Stomach (tissue), 8 donors: ENCODE measurements at regions not wholly inside any gene's neighbourhood (a gene's known extent, or its start where the extent isn't known, plus 50 kb on each side); places are given as distances from the start of the nearest gene placed in this dataset.

Source experiments
- DNase-seq, 2 donors: peaks; one replicate each; pipeline versions ENCODE4 v3.0.0 to v3.0.0-alpha.2; 2013 to 2019
- H3K27ac ChIP-seq, 5 donors: fragments of 200-600 bp in 4 of 5; sonication (generic) in 4 of 5; one replicate each; pipeline ENCODE4 v1.5.1; 2013 to 2019; ENCODE audit warnings: mild to moderate bottlenecking in 1 of 5, moderate library complexity in 1 of 5
- H3K27me3 ChIP-seq, 3 donors: fragments of 200-600 bp; sonication (generic); one replicate each; pipeline ENCODE4 v1.5.1; 2017 to 2019; ENCODE audit warnings: mixed run types in 1 of 3
- H3K36me3 ChIP-seq, 4 donors: fragments of 200-600 bp; sonication (generic); 1 replicate in 3 of 4; 2 replicates in 1 of 4; pipeline ENCODE4 v1.5.1; 2016 to 2019
- H3K4me1 ChIP-seq, 4 donors: fragments of 200-600 bp; sonication (generic); one replicate each; pipeline ENCODE4 v1.5.1; 2016 to 2019
- H3K4me3 ChIP-seq, 4 donors: fragments of 200-600 bp; sonication (generic) in 3 of 4; one replicate each; pipeline ENCODE4 v1.5.1; 2016 to 2019; ENCODE audit warnings: mild to moderate bottlenecking in 1 of 4
- H3K9me3 ChIP-seq, 4 donors: fragments of 200-600 bp; sonication (generic); one replicate each; pipeline ENCODE4 v1.5.1; 2016 to 2019
- EP300 ChIP-seq: sonication (generic); formaldehyde crosslinking; IDR thresholded peaks from one replicate; pipeline ENCODE4 v1.6.1; 2017; ENCODE audit warnings: antibody characterized with exemption
- POLR2A ChIP-seq, 4 donors: fragments of 450-650 bp; IDR thresholded peaks; one replicate each; pipeline ENCODE4 v1.6.1; 2016; ENCODE audit warnings: antibody characterized with exemption in 4 of 4, control low read depth in 2 of 4, mild to moderate bottlenecking in 1 of 4, moderate library complexity in 1 of 4
- POLR2AphosphoS5 ChIP-seq, 3 donors: sonication (generic); formaldehyde crosslinking; IDR thresholded peaks; one replicate each; pipeline ENCODE4 v1.6.1; 2016; ENCODE audit warnings: antibody characterized with exemption in 3 of 3
- WGBS, 5 donors: extraction: QIAGEN DNeasy Blood & Tissue Kit in 3 of 5; methylation state at CpG; one replicate each; pipeline versions ENCODE4 v1.1.5 to v1.1.7; 2013 to 2018; 5-methylcytosine and 5-hydroxymethylcytosine counted together
- intact Hi-C: fragments of 100-400 bp; cut with DNase I; formaldehyde crosslinking; loops from one replicate; pipeline ENCODE4 v1.15.1; 2023; ENCODE audit warnings: low total_unique reads
- TF ChIP-seq, protein P1 (sequence below), 7 experiments: fragments of 450-650 bp in 4 of 7; fragments of 200-600 bp in 3 of 7; sonication (generic) in 3 of 7; IDR thresholded peaks; one replicate each; pipeline ENCODE4 v1.5.1; 2016 to 2019; ENCODE audit warnings: antibody characterized with exemption in 7 of 7, control low read depth in 2 of 7, mild to moderate bottlenecking in 1 of 7
- donor health status: healthy with polysubstance abuse.
- donor health status: Bipolar disorder and iron deficiency.
- donor health status: healthy.

GRCh38 chr7:17719998-17720397 lies 220.3 kb downstream of the SNX13 start:
- no peaks in the 10 kb centered on the region for H3K9me3 ChIP-seq
- intact Hi-C loops: no loop called here
- TF ChIP-seq POLR2AphosphoS5 (IDR thresholded peaks at IDR 0.05) (no peak), POLR2A (IDR thresholded peaks at IDR 0.05) (no peak), EP300 (no peak)
- TF ChIP-seq, protein P1, sequence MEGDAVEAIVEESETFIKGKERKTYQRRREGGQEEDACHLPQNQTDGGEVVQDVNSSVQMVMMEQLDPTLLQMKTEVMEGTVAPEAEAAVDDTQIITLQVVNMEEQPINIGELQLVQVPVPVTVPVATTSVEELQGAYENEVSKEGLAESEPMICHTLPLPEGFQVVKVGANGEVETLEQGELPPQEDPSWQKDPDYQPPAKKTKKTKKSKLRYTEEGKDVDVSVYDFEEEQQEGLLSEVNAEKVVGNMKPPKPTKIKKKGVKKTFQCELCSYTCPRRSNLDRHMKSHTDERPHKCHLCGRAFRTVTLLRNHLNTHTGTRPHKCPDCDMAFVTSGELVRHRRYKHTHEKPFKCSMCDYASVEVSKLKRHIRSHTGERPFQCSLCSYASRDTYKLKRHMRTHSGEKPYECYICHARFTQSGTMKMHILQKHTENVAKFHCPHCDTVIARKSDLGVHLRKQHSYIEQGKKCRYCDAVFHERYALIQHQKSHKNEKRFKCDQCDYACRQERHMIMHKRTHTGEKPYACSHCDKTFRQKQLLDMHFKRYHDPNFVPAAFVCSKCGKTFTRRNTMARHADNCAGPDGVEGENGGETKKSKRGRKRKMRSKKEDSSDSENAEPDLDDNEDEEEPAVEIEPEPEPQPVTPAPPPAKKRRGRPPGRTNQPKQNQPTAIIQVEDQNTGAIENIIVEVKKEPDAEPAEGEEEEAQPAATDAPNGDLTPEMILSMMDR (IDR thresholded peaks at IDR 0.05): no peak
- no peaks in the 10 kb centered on the region for H3K36me3 ChIP-seq
- H3K4me3 ChIP-seq: no peak overlapping the region
- 86 to 94% (median 88%) methylated on average over 5 of the region's 5 CpGs for WGBS, 5 donors
- no peaks in the 10 kb centered on the region for H3K4me1 ChIP-seq
- H3K27ac ChIP-seq: no peak overlapping the region
- DNase-seq: no peak
- no peaks in the 10 kb centered on the region for H3K27me3 ChIP-seq

- Histone ChIP-seq H3K9me3 (no peaks in the 10 kb centered on the region), H3K27ac (no peak overlapping the region), H3K4me1 (no peaks in the 10 kb centered on the region), H3K4me3 (no peak overlapping the region), H3K36me3 (no peaks in the 10 kb centered on the region), H3K27me3 (no peaks in the 10 kb centered on the region)
- DNase-seq: no peak
- TF ChIP-seq EP300: no peak
- TF ChIP-seq POLR2AphosphoS5 (IDR thresholded peaks at IDR 0.05): no peak
- TF ChIP-seq, protein P1 (IDR thresholded peaks at IDR 0.05): no peak
- no peak for TF ChIP-seq POLR2A (IDR thresholded peaks at IDR 0.05)
- intact Hi-C loops: no loop called here
Observed at GRCh38 chr7:17721736-17722285, 218.5 kb downstream of the SNX13 start.

DNA sequence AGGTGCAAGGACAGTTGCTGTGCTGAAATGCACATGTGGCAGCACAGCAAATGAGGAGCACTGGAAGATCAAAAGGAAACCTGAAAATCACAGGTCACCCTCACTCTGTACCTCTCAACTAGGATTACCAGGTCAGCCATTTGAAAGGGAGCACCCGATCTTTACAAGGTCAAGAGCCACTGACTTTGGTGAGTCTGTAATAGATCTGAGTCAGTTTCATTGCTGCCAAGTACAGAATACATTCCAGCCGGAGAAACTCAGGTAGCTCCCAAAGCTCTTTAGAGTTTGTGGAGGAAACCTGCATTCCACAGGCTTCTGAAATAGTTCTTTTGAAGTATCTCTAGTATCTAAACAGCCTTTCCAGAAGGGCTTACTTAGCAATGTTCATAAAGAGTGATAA lies 217.5 kb downstream of the SNX13 start:
- no peak overlapping the region for H3K27ac ChIP-seq
- no peaks in the 10 kb centered on the region for H3K9me3 ChIP-seq
- intact Hi-C loops: no loop called here
- H3K4me1 ChIP-seq: no peaks in the 10 kb centered on the region
- 58 to 79% (median 69%) methylated on average over 2 of the region's 2 CpGs for WGBS, 5 donors
- H3K4me3 ChIP-seq: no peak overlapping the region
- no peaks in the 10 kb centered on the region for H3K27me3 ChIP-seq
- TF ChIP-seq POLR2A (IDR thresholded peaks at IDR 0.05) (no peak), EP300 (no peak), POLR2AphosphoS5 (IDR thresholded peaks at IDR 0.05) (no peak)
- TF ChIP-seq, protein P1 (IDR thresholded peaks at IDR 0.05): no peak
- DNase-seq: no peak
- no peaks in the 10 kb centered on the region for H3K36me3 ChIP-seq

GRCh38 chr7:17725821-17726220 lies 214.5 kb downstream of the SNX13 start:
- Histone ChIP-seq H3K4me1 (no peaks in the 10 kb centered on the region), H3K27ac (no peak overlapping the region), H3K9me3 (no peaks in the 10 kb centered on the region), H3K36me3 (no peaks in the 10 kb centered on the region), H3K4me3 (no peak overlapping the region), H3K27me3 (no peaks in the 10 kb centered on the region)
- WGBS, 5 donors: 49 to 71% (median 60%) methylated on average over 2 of the region's 2 CpGs
- no peak for DNase-seq
- TF ChIP-seq POLR2A (IDR thresholded peaks at IDR 0.05) (no peak), EP300 (no peak), POLR2AphosphoS5 (IDR thresholded peaks at IDR 0.05) (no peak)
- TF ChIP-seq, protein P1 (IDR thresholded peaks at IDR 0.05): no peak
- intact Hi-C loops: no loop called here
